ENCODE measurements at regions not wholly inside any gene's neighbourhood (a gene's known extent, or its start where the extent isn't known, plus 50 kb on each side); places are given as distances from the start of the nearest gene placed in this dataset.

GRCh38 chr1:244304656-244305055 is 147.1 kb downstream of the ADSS2 start:
- TF ChIP-seq POLR2A (IDR thresholded peaks at IDR 0.05; ENCODE audit: low read length) (no peak), GATA1 (IDR thresholded peaks at IDR 0.05; ENCODE audit: low read depth, low read length) (no peak)

Data from erythroblast (primary cell).